PC-3 (cell line): ENCODE measurements at regions not wholly inside any gene's neighbourhood (a gene's known extent, or its start where the extent isn't known, plus 50 kb on each side); places are given as distances from the start of the nearest gene placed in this dataset.

Experiments
- ATAC-seq: fragments of 200-7000 bp; cut with Tn5 transposase; 2 replicates; pipeline ENCODE4 v1.9.1; 2020; ENCODE audit warnings: mild to moderate bottlenecking, moderate library complexity
- BruUV-seq: library from RNA; stranded (reverse); fragments of 400-500 nt; replicated peaks from 2 replicates; lab custom pipeline; 2021; lab: Mats Ljungman, UMichigan
- CTCF ChIA-PET: fragments of 300-600 bp; sonication (Branson Sonifier 250); formaldehyde crosslinking; loops from one replicate; lab custom pipeline; 2022; ENCODE audit warnings: antibody characterized with exemption; lab: Charles Lee
- POLR2A ChIA-PET: fragments of 300-600 bp; sonication (Branson Sonifier 250); formaldehyde crosslinking; loops from one replicate; lab custom pipeline; 2022; ENCODE audit warnings: antibody characterized with exemption; ENCODE audit not compliant: unreplicated experiment; lab: Charles Lee
- DNase-seq: peaks from one replicate; pipeline ENCODE4 v3.0.0-alpha.2; 2015
- H2AFZ ChIP-seq: fragments of 300-600 bp; sonication (generic); 2 replicates; pipeline ENCODE4 v1.6.0; 2016; ENCODE audit warnings: antibody characterized with exemption, low read length
- H3F3A ChIP-seq: fragments of 300-600 bp; sonication (generic); one replicate; pipeline ENCODE4 v1.6.0; 2017; ENCODE audit warnings: antibody characterized with exemption, low read length, control low read depth, mild to moderate bottlenecking; ENCODE audit not compliant: unreplicated experiment
- H3K27ac ChIP-seq: fragments of 300-600 bp; sonication (generic); 2 replicates; pipeline ENCODE4 v1.5.1; 2016; ENCODE audit warnings: mild to moderate bottlenecking, low read length
- H3K27me3 ChIP-seq: fragments of 300-600 bp; sonication (generic); 2 replicates; pipeline ENCODE4 v1.6.1; 2016; ENCODE audit warnings: low read length, mixed read lengths
- H3K36me3 ChIP-seq: fragments of 300-600 bp; sonication (generic); 2 replicates; pipeline ENCODE4 v1.6.1; 2016; ENCODE audit warnings: low read depth, mixed run types, low read length, mixed read lengths
- H3K4me1 ChIP-seq: fragments of 300-600 bp; sonication (generic); 2 replicates; pipeline ENCODE4 v1.5.1; 2016; ENCODE audit warnings: low read length; ENCODE audit not compliant: insufficient read depth
- H3K4me2 ChIP-seq: fragments of 300-600 bp; sonication (generic); 2 replicates; pipeline ENCODE4 v1.6.0; 2016; ENCODE audit warnings: low read length
- H3K4me3 ChIP-seq: fragments of 300-600 bp; sonication (generic); 2 replicates; pipeline ENCODE4 v1.5.1; 2016; ENCODE audit warnings: mild to moderate bottlenecking, low read length, mixed read lengths
- H3K79me2 ChIP-seq: fragments of 300-600 bp; sonication (generic); 2 replicates; pipeline ENCODE4 v1.6.1; 2017; ENCODE audit warnings: low read length, mixed read lengths
- H3K9ac ChIP-seq: fragments of 300-600 bp; sonication (generic); 2 replicates; pipeline ENCODE4 v1.6.0; 2016; ENCODE audit warnings: mild to moderate bottlenecking, low read length
- H3K9me2 ChIP-seq: fragments of 300-600 bp; sonication (generic); replicated peaks from 2 replicates; pipeline ENCODE4 v1.6.1; 2016; ENCODE audit warnings: mixed run types, low read length, mixed read lengths
- H3K9me3 ChIP-seq: fragments of 300-600 bp; sonication (generic); 2 replicates; pipeline ENCODE4 v1.6.1; 2016; ENCODE audit warnings: low read length, mixed read lengths
- H4K20me1 ChIP-seq: fragments of 300-600 bp; sonication (generic); 2 replicates; pipeline ENCODE4 v1.6.1; 2016; ENCODE audit warnings: low read length, mixed read lengths
- EZH2 ChIP-seq: fragments of 300-600 bp; sonication (generic); IDR thresholded peaks from one replicate; pipeline ENCODE4 v1.6.1; 2017; ENCODE audit warnings: antibody characterized with exemption, mild to moderate bottlenecking, low read length; ENCODE audit not compliant: unreplicated experiment
- EZH2phosphoT487 ChIP-seq: fragments of 300-600 bp; sonication (generic); IDR thresholded peaks from 2 replicates; pipeline ENCODE4 v1.6.1; 2018; ENCODE audit warnings: mild to moderate bottlenecking, antibody characterized with exemption, low read length, borderline replicate concordance
- intact Hi-C: fragments of 100-400 bp; cut with micrococcal nuclease; formaldehyde crosslinking; loops from 2 replicates; pipeline ENCODE4 v1.9.0; 2023
- TF ChIP-seq, protein P1 (sequence below): fragments of 300-600 bp; sonication (generic); conservative IDR thresholded peaks from 2 replicates; pipeline ENCODE4 v1.5.1; 2017; ENCODE audit warnings: antibody characterized with exemption, low read depth, mild to moderate bottlenecking, low read length

DNA sequence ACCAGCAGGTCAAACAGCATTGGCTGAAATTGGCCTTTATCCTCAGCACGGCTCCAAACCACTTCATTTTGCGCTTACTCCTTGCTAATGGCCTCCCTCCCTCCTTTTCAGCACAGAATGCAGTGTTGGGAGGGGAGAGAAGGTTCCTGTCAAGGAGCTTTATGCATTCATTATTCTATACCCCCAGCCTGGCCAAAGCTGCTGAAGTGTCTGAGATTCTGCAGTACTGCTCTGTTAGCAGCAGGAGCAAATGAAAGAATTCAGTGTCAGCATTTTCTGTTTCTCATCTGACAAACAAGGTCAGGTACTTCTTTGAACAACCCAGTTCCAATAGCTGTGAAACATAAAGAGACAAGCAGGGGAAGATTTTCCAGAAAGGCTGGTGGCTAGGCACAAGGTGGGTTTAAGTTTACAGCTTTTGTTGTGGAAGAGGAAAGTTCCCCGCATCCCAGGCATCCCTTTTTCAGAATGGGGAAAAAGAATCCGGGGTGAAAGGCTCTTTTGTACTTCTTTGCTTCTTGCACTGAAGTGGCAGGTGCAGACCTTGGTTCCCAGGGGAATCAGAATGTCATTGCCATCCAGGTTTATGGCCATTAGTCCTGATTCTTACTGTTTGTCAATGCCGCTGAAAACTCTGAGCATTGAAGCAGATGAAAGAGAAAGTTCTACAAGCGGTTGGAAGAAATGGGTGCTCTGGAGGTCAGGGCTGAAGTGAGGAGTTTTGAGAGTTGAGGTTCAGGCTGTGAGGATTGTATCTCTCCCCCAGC, 109.3 kb upstream of the APC start:
- Histone ChIP-seq H3K4me3 (no peak overlapping the region), H2AFZ (no peak overlapping the region), H3K27me3 (no peaks in the 10 kb centered on the region), H3K27ac (no peak overlapping the region), H3K36me3 (no peaks in the 10 kb centered on the region), H3K9me3 (no peaks in the 10 kb centered on the region), H3K9me2 (no peaks in the 10 kb centered on the region), H3K79me2 (no peaks in the 10 kb centered on the region), H3K4me2 (no peak overlapping the region), H3F3A (no peaks in the 10 kb centered on the region), H3K4me1 (peaks cover 20% of the 10 kb centered on the region), H4K20me1 (no peaks in the 10 kb centered on the region), H3K9ac (peak overlapping the region; percentile 77; the same call in 1 of the 2 replicates)
- CTCF ChIA-PET, result interaction anchor here (0.5 kb wide), 1 partner anchor 77 kb away, joined by 9 read pairs; no protein-coding TSS in a partner anchor
- intact Hi-C loops, result no loop called here
- TF ChIP-seq, protein P1, sequence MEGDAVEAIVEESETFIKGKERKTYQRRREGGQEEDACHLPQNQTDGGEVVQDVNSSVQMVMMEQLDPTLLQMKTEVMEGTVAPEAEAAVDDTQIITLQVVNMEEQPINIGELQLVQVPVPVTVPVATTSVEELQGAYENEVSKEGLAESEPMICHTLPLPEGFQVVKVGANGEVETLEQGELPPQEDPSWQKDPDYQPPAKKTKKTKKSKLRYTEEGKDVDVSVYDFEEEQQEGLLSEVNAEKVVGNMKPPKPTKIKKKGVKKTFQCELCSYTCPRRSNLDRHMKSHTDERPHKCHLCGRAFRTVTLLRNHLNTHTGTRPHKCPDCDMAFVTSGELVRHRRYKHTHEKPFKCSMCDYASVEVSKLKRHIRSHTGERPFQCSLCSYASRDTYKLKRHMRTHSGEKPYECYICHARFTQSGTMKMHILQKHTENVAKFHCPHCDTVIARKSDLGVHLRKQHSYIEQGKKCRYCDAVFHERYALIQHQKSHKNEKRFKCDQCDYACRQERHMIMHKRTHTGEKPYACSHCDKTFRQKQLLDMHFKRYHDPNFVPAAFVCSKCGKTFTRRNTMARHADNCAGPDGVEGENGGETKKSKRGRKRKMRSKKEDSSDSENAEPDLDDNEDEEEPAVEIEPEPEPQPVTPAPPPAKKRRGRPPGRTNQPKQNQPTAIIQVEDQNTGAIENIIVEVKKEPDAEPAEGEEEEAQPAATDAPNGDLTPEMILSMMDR, result no peak
- TF ChIP-seq EZH2phosphoT487 (no peak), EZH2 (no peak)
- DNase-seq, result no peak
- ATAC-seq, result 0 out of 2 replicates have a peak, but pooled peaks have one; percentile 25
- no TSS peak for BruUV-seq
- POLR2A ChIA-PET, result no interaction called here

GRCh38 chr5:112630246-112631009, 107.3 kb upstream of the APC start:
- TF ChIP-seq EZH2phosphoT487 (no peak), EZH2 (no peak)
- TF ChIP-seq, protein P1, result no peak
- no peak overlapping the region for H3K4me3 ChIP-seq
- peak; percentile 81 for DNase-seq
- no peaks in the 10 kb centered on the region for H3K9me3 ChIP-seq
- H3K27ac ChIP-seq, result peak overlapping the region; percentile 97
- no peaks in the 10 kb centered on the region for H3K36me3 ChIP-seq
- H3K27me3 ChIP-seq, result no peaks in the 10 kb centered on the region
- POLR2A ChIA-PET, result no interaction called here
- BruUV-seq, result no TSS peak
- intact Hi-C loops, result no loop called here
- peaks cover 20% of the 10 kb centered on the region for H3K4me1 ChIP-seq
- H4K20me1 ChIP-seq, result no peaks in the 10 kb centered on the region
- H2AFZ ChIP-seq, result no peak overlapping the region
- H3K79me2 ChIP-seq, result no peaks in the 10 kb centered on the region
- CTCF ChIA-PET, result no interaction called here
- peak; percentile 93 for ATAC-seq
- H3K9me2 ChIP-seq, result no peaks in the 10 kb centered on the region
- 0 out of 2 replicates have a peak overlapping the region, but pooled peaks have one; percentile 21 for H3K4me2 ChIP-seq
- H3K9ac ChIP-seq, result peak overlapping the region; percentile 77
- H3F3A ChIP-seq, result no peaks in the 10 kb centered on the region
